Fibroblast of skin of right quadriceps (primary cell): ENCODE measurements at regions not wholly inside any gene's neighbourhood (a gene's known extent, or its start where the extent isn't known, plus 50 kb on each side); places are given as distances from the start of the nearest gene placed in this dataset.
"Not testable (repeated sequence)": the region's sequence is repeated elsewhere in the genome, so short reads cannot be mapped to it uniquely, and the experiment has no call there.

Experiments used
- DNase-seq: peaks from one replicate; pipeline ENCODE4 v3.0.0-alpha.2; 2013

DNA sequence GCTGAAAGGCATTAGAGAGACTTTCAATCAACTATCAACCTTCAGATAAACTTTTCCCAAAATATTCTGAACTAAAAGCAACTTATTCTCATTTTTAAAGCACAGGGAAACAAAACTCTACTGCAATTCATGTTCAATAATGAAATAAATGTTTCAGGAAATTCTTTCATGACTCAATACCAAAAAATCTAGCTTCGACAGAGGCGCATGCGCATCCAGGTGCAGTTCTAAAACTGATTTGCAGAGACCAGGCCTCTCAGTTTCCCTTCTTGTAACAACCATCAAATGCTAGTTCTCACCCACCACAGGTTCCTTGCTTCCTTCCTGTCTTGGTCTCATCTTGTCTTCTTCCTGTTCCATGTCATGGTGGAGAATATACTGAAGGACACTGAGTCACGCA lies 55.3 kb upstream of the NRBF2 start:
- no peak for DNase-seq

DNA sequence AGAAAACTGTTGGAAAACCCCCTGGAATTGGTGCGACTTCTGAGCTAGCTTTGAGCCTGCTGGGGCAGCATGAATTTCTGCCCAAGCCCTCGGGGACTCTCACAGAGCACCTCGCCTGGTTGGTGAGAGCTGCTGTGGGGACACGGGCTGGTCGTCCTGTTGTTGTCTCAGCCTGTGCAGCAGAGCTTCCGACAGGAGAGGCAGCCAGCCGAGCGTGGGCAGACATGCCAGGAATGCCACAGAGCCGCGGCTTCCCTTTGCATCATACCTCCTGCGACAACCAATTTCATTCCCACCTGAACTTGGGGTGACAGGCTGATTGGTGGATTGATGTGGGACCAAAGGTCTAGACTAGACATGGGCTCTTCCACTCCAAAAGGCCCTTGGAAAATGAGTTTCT lies 60.2 kb upstream of the NRBF2 start:
- DNase-seq: no peak

DNA sequence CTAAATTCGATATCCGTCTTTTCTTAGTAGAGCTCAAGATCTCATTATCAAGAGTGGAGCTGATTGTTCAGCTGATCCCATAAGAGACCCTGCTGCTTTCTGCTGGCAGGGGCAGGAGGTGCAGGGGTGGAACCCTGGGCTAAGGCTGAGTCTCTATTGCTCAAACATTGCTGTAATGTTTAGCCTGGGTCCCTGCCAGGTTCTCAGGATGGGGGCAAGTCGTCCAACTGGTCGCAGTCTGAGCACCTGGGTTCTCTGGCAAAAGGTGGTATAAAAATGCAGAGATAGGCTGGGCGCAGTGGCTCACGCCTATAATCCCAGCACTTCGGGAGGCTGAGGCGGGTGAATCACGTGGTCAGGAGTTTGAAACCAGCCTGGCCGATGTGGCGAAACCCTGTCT lies 62.0 kb upstream of the NRBF2 start:
- DNase-seq: no peak

- DNase-seq: no peak
Observed at GRCh38 chr10:63069318-63069717, 63.8 kb upstream of the NRBF2 start.

- DNase-seq: peak; percentile 32
Observed at GRCh38 chr10:63068246-63068645, 64.9 kb upstream of the NRBF2 start.

GRCh38 chr10:63066606-63067005 lies 66.5 kb upstream of the NRBF2 start:
- DNase-seq: no peak

DNA sequence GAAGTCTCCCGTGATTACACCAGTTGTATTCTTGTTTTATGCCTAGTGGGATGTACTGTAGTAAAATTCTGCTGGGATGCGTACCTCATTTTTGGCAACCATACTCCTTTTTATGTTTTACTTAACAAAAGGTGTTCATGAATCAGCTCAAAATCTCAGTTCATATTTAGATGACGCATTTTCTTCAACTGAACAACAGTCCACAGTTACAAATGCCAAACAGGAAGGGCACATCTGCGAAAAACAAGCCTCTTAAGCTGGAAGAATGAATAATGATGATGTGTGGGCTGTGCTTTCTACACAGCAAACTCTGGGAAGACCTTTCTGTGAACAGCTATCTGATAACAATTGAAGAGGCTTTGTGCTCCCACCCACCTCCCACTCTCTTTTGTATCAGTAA lies 68.4 kb upstream of the NRBF2 start:
- peak; percentile 2 for DNase-seq

DNA sequence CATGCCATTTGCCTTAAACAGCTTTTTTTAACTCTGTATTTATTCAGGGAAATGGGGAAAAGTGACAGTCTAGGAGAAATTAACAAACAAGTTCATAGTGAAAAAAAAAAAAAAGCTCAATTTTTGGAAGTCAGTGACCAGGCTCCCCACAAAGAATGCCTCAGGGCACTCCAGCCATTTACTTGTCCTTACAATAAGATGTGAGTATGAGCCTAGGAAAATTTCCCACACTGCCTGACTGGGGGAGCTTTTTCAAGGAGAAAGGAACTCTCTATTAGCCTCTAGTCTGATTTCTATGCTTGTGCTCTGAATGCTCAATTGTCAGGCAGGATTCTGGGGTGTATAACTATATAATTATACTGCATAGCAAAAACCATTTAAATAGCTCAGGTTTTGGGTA lies 74.9 kb upstream of the NRBF2 start:
- DNase-seq: no peak

DNA sequence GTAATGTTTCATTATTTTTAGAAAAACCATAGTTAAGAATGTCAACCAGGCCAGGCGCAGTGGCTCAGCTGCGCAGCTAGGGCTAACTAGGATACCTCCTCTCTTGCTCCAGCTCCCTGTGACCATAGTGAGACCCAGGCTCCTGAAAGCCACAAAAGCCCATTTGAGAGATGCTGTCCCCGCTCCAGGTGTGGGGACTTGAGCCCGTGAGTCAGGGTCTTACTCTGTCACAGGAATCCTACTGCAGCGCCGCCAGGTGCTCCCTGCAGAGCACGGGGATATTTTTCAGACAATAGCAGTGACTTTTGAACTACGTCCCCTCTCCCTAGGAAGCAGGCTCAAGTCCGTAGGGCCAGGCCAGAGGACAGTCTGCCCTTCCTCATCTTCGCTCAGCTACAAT lies 75.6 kb upstream of the NRBF2 start:
- DNase-seq: no peak

GRCh38 chr10:63055705-63056104 lies 77.4 kb upstream of the NRBF2 start:
- no peak for DNase-seq

- peak; percentile 33 for DNase-seq
Observed at GRCh38 chr10:63054889-63055611, 78.1 kb upstream of the NRBF2 start.

DNA sequence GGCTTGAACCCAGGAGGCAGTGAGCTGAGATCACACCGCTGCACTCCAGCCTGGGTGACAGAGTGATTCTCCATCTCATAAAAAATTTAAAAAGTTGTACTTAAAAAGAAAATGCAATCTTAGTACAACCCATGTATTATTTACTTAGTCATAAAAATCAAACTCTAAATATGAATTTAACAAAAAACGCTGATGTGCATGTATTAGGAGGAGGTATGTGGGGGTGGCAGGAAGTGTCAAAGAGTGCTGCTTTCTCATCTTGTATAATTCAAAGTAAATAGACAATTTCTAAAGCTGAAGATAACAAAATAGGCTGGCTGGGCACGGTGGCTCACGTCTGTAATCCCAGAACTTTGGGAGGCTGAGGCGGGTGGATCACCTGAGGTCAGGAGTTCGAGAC lies 81.0 kb upstream of the NRBF2 start:
- no peak for DNase-seq

DNA sequence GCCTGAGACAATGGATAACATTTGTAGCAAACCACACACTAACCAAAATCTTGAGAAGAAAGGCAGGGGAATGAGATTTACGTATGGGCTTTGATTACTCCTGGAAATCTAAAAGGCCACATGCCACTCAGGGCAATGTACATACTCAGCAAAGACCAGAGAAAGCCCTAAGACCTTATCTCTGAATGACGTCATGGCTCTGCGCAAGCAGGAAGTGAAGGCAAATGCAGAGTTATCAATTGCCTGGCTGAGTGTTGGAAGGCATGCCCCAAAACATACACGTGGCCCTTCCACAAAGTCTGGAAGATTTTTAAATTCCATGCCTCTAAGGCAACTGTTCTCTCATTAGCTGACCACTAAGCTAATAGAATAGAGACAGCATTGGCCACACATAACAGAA lies 90.9 kb upstream of the NRBF2 start:
- no peak for DNase-seq

GRCh38 chr10:63033616-63034185 lies 99.4 kb upstream of the NRBF2 start:
- DNase-seq: not testable (repeated sequence)

DNA sequence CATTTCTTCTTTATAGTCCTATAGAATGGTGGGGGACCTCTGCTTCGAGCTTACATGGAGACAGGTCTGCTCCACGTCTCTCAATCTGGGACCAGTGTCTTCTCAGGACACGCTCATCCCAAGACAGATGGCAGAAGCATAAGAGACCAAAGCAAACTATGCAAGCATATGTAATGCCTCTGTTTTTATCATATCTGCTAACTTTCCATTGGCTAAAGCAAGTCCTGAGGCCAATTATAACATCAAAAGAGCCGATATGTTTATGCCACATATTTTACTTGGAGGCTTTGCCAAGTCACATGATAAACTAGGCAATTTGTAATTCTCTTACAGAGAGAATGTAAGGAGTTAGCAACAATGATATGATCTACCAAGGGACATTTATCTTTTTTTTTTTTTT lies 102.6 kb upstream of the NRBF2 start:
- DNase-seq: no peak

DNA sequence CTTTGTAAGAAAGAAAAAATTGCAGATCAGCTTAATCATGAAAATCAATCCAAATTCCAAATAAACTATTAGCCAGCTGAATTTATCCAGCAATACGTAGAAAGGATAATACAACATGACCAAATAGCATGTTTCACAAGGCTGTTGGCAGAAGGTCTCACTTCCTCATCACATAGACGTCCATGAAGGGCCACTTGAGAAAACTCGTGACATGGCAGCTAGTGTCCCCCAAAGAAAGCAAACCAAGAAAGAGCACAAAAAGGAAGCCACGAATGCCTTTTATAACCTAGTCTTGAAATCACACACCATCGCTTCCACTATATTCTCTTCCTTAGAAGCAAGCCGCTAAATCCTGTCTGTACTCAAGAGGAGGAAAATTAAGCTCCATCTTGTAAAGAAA lies 105.6 kb upstream of the NRBF2 start:
- no peak for DNase-seq

DNA sequence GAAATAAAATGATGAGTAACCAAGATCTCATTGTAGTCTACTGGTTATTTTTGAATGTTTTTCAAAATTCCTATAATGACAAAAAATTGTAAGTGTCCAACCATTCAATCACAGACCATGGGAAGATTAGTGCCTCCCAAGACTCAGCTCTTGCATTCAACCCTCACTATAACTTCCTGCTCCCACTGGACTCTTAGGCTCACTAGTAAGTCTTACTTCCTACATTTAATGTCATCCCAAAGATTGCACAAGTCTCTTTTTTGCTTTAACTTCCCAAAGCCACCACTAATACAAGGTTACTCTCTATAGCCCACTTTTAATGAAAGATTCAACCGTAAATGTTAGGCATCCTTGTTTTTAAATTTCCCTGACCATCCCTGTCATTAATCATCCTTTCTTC lies 111.9 kb upstream of the NRBF2 start:
- DNase-seq: no peak

DNA sequence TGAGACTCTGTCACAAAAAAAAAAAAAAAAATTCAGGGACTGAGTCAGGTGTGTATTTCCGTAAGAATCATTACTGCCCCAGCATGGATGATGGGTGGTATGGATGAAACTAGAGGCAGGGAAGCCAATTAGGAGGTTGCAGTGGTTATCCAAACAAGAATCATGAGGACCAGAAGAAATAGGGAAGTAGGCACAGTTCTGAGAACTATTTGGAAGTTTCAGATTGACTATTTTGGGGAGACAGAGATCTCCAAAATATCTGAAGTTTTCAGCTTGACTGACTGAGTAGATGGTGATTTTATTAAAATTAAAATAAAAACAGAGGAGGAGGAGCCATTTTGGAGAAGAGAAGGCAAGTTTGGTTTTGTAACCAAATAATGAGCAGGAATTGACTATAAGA lies 119.4 kb upstream of the NRBF2 start:
- no peak for DNase-seq

- no peak for DNase-seq
Observed at GRCh38 chr10:63012623-63013022, 120.5 kb upstream of the NRBF2 start.

DNA sequence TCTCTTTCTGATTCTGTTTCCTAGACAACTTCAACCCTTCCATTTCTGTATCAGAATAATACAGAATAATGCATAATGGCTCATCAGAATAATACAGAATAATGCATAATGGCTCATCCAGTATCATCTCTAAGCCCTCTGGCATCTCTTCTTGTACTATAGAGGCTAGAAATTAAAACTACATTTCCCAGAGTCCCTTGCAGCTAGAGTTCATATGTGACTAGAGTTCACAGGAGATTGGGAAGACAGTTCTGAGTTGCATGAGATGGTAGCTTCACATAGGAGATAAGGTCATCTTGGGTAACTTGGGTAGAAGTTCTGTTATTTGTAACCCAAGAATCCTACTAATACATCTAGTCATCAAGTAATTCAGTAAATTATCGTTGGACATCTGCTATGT lies 122.9 kb upstream of the NRBF2 start:
- no peak for DNase-seq

GRCh38 chr10:63008491-63008890 lies 124.6 kb upstream of the NRBF2 start:
- DNase-seq: no peak

DNA sequence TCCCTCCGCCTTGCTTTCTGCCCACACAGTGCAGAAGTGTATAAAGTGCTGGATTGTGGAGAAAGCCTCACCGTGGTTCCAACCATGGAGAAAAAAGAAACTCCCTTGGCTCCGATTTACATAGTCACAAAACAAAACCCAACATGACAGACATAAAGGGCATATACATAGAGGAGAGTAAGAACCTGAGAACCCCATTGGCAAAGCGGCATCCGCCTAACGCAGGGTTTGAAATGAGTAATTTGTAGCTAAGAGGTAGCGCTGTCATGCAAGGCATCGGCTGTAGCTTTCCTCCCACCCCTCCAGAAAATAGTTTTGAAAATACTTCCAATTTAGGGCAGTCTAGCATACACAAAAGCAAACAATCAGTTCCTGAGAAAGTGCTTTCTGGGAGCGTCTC lies 126.0 kb upstream of the NRBF2 start:
- DNase-seq: no peak

DNA sequence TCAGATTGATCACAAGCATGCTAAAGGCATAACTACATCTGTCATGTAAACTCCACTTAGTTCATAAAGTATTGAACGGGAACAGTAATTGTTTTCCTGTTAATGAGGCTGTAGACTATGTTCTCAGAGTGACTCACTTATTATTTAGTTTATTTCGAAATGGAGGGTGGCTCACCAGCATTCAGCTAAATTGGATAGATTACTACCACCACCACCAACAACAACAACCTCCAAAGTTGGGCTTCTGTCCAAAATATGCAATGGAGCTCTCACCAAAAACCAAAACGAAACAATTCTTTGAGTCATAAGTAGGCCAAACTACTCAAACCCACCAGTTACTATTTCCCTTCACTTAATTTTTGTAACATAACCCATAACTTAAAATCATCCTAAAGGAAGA lies 127.9 kb upstream of the NRBF2 start:
- DNase-seq: peak; percentile 84

GRCh38 chr10:63003816-63004453 lies 129.2 kb upstream of the NRBF2 start:
- no peak for DNase-seq

DNA sequence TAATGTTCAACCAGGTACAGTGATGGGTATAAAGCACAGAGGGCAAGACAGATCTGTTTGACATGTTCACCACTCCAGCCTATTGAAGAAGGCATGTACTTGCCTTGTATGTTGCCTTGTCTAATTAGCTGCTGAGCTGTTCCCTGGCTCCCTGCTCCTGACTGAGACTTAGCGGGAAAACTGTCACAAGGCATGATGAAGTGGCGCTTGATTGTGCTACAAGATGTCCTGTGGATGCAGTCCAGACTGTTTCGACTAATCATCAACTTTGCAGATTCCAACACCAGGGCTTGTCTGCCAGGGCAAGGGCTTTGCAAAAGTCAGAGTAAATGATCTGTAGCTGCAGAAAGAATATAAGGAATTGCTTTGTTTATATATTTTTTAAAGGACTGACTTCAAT lies 136.2 kb upstream of the NRBF2 start:
- peak; percentile 8 for DNase-seq
